ENCODE measurements at regions not wholly inside any gene's neighbourhood (a gene's known extent, or its start where the extent isn't known, plus 50 kb on each side); places are given as distances from the start of the nearest gene placed in this dataset.

GRCh38 chr5:163914910-163915309, 409.5 kb downstream of the MAT2B start:
- TF ChIP-seq RFX5 (IDR thresholded peaks at IDR 0.05; ENCODE audit: low read depth, low read length) (no peak), MXI1 (IDR thresholded peaks at IDR 0.05; ENCODE audit: low read depth, low read length) (no peak)

Data from GM12878 (cell line).